BLaER1 (cell line): ENCODE measurements at regions not wholly inside any gene's neighbourhood (a gene's known extent, or its start where the extent isn't known, plus 50 kb on each side); places are given as distances from the start of the nearest gene placed in this dataset.

Source experiments
- H3K27ac ChIP-seq: shearing (Covaris generic); formaldehyde crosslinking; 2 replicates; pipeline ENCODE4 v1.8.1; 2022
- H3K27me3 ChIP-seq: shearing (Covaris generic); formaldehyde crosslinking; 2 replicates; pipeline ENCODE4 v1.8.1; 2022
- H3K36me3 ChIP-seq: shearing (Covaris generic); formaldehyde crosslinking; 2 replicates; pipeline ENCODE4 v1.8.1; 2022
- H3K4me1 ChIP-seq: shearing (Covaris generic); formaldehyde crosslinking; 2 replicates; pipeline ENCODE4 v1.8.1; 2022
- H3K4me2 ChIP-seq: shearing (Covaris generic); formaldehyde crosslinking; 2 replicates; pipeline ENCODE4 v1.8.1; 2022
- H3K4me3 ChIP-seq: shearing (Covaris generic); formaldehyde crosslinking; 2 replicates; pipeline ENCODE4 v1.8.1; 2022
- H3K9ac ChIP-seq: shearing (Covaris generic); formaldehyde crosslinking; 2 replicates; pipeline ENCODE4 v1.8.1; 2022
- H3K9me3 ChIP-seq: shearing (Covaris generic); formaldehyde crosslinking; 2 replicates; pipeline ENCODE4 v1.8.1; 2022
- H4K20me1 ChIP-seq: shearing (Covaris generic); formaldehyde crosslinking; 2 replicates; pipeline ENCODE4 v1.8.1; 2022
- Cebpa-rat ChIP-seq: shearing (Covaris generic); IDR thresholded peaks from 2 replicates; pipeline ENCODE4 v1.8.1; 2022

DNA sequence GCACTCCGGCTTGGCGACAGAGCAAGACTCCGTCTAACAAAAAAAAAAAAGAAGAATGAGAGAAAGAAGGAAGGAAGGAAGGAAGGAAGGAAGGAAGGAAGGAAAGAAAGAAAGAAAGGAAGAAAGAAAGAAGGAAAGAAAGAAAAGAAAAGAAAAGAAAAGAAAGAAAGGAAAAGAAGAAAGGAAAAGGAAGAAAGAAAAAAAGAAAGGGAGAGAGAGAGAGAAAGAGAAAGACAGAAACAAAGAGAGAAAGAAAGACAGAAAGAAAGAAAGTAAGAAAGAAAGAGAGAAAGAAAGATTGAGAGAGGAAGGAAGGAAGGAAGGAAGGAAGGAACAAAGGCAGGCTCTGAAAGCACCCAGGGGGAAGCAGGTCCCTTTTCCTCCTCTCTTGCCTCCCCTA, 336.6 kb upstream of the GATB start:
- Histone ChIP-seq H3K4me2 (peak overlapping the region; percentile 70), H3K9me3 (peaks cover 10% of the 10 kb centered on the region), H4K20me1 (no peaks in the 10 kb centered on the region), H3K36me3 (no peaks in the 10 kb centered on the region), H3K9ac (no peak overlapping the region), H3K4me3 (no peak overlapping the region), H3K27ac (peak overlapping the region; percentile 75; the same call in 1 of the 2 replicates), H3K4me1 (peaks cover 100% of the 10 kb centered on the region), H3K27me3 (no peaks in the 10 kb centered on the region)
- TF ChIP-seq Cebpa-rat = no peak

DNA sequence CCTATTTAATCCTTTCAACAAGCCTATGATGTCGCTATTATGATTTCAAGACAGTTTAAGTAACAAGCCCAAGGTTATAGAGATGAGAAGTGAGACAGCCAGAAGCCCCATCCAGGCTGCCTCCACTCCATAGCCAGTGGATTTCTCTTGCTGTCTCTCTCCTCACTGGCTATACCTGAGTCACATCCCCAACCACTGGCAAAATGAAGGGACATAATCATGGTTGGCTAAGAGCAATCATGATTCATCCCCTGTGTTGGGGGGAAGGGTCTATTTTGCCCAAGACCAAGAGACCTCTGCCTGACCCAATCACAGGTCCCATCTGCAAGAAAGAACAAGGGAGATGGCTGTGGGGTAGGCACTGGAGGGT, 334.9 kb upstream of the GATB start:
- Histone ChIP-seq H3K9ac (no peak overlapping the region), H4K20me1 (no peaks in the 10 kb centered on the region), H3K9me3 (peaks cover 7% of the 10 kb centered on the region), H3K27me3 (no peaks in the 10 kb centered on the region), H3K4me3 (no peak overlapping the region), H3K36me3 (no peaks in the 10 kb centered on the region), H3K4me2 (peak overlapping the region; percentile 57), H3K27ac (peak overlapping the region; percentile 64), H3K4me1 (peaks cover 100% of the 10 kb centered on the region)
- no peak for TF ChIP-seq Cebpa-rat

DNA sequence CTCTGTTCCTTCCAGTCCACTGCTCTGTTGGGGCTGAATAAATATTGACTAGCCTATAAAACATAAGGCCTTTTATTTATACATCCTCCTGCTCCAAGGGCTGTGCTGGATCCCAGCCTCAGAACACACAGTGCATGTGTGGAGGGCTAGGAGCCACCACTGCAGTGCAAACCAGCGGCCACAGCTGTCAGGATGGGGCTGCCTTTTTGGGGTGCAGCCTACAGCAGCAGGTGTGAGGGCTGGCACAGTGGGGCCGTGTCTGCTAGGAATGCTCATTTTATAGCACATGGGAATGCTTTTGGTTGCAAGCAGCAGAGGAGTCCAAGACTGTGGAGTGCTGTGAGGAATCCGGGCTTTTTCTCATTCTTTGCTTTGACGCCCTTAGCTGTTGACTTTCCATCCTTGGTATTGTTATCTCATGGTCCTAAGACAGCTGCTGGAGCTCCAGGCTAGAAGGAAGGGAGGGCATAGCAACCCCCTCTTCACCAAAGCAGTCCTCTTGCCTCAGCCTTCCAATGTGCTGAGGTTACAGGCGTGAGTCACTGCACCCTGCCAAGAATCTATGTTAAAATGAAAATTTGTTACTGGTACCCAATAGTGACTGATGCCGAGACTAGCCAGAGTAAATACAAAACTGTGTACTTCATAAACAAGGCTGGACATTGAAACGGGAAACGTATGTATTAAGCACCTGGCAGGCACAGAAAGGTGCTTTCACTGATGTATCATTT, 334.3 kb upstream of the GATB start:
- H3K36me3 ChIP-seq = no peaks in the 10 kb centered on the region
- peaks cover 100% of the 10 kb centered on the region for H3K4me1 ChIP-seq
- peaks cover 7% of the 10 kb centered on the region for H3K9me3 ChIP-seq
- H3K27me3 ChIP-seq = no peaks in the 10 kb centered on the region
- peak overlapping the region; percentile 30; the same call in 1 of the 2 replicates for H3K9ac ChIP-seq
- H4K20me1 ChIP-seq = no peaks in the 10 kb centered on the region
- TF ChIP-seq Cebpa-rat = no peak
- no peak overlapping the region for H3K4me3 ChIP-seq
- peak overlapping the region; percentile 37 for H3K27ac ChIP-seq
- peak overlapping the region; percentile 57 for H3K4me2 ChIP-seq

DNA sequence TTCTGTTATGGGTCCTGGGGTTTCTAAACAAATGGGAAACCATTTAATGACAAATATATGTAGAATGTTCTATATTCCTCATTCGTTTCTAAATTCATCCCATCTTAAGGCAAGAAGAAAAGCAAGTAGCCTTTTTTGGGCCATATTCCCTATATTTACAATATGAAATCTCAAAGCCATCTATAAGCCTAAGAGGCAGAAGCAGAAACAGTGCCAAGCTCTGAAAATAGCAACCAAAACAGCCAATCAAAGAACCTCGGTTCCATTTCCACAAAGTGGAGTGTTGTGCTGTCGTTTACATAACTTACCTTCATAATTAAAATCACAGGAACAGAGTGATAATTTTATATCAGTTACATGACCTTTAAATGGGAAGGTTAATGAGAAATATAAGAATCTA, 330.6 kb upstream of the GATB start:
- H3K9ac ChIP-seq = peak overlapping the region; percentile 36; the same call in 1 of the 2 replicates
- H3K27ac ChIP-seq = peak overlapping the region; percentile 81; the same call in 1 of the 2 replicates

DNA sequence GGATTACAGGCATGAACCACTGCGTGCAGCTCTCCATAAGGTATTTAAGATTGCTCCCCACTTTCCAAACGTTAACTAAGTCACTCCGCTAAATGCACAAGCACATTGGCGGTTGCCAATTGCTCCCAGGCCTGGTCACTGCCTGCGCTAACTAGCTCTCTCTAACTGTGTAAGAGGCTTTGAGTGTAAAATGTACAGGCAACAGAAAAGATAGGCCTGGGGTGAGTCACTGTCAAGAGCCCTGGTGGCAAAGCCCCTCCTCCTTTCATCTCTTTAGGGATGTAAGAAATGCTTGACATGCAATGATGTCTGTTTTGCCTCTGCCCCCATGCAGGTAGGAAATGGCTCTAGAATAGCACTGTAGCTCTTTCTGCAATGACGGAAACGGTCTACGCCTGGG, 329.7 kb upstream of the GATB start:
- Histone ChIP-seq H3K27me3 (no peaks in the 10 kb centered on the region), H3K36me3 (no peaks in the 10 kb centered on the region), H3K4me3 (no peak overlapping the region; the same call in 1 of the 2 replicates), H3K27ac (peak overlapping the region; percentile 81), H4K20me1 (no peaks in the 10 kb centered on the region), H3K9ac (peak overlapping the region; percentile 61; the same call in 1 of the 2 replicates), H3K4me1 (peaks cover 100% of the 10 kb centered on the region), H3K9me3 (peaks cover 12% of the 10 kb centered on the region), H3K4me2 (peak overlapping the region; percentile 67)
- no peak for TF ChIP-seq Cebpa-rat

More for the DNA sequence above, 330.6 kb upstream of the GATB start:
- H3K27me3 ChIP-seq = no peaks in the 10 kb centered on the region
- no peak for TF ChIP-seq Cebpa-rat
- peaks cover 12% of the 10 kb centered on the region for H3K9me3 ChIP-seq
- peak overlapping the region; percentile 67 for H3K4me2 ChIP-seq
- H3K4me1 ChIP-seq = peaks cover 100% of the 10 kb centered on the region
- no peaks in the 10 kb centered on the region for H4K20me1 ChIP-seq
- no peak overlapping the region for H3K4me3 ChIP-seq
- H3K36me3 ChIP-seq = no peaks in the 10 kb centered on the region

DNA sequence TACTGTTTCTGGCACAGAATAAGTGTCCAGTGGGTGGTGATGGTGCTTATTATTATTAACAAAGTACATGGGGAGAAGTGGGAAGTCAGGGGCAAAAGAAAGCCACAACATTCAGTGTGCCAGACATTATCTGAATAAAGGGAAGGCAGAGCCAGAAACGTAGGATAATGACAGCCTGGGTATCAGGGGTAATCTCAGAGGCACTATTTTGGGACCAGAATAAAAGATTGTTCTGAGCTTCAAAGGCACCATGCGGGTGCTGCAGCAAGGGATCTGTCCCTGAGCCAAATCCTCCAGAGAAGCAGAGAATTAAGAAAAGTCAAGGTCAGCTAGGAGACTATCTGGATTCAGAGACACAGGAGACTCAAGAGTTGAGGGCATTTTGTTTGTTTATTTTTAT, 328.8 kb upstream of the GATB start:
- no peaks in the 10 kb centered on the region for H3K27me3 ChIP-seq
- TF ChIP-seq Cebpa-rat = no peak
- peak overlapping the region; percentile 43; the same call in 1 of the 2 replicates for H3K9ac ChIP-seq
- H3K4me2 ChIP-seq = peak overlapping the region; percentile 67
- H3K4me1 ChIP-seq = peaks cover 100% of the 10 kb centered on the region
- H3K9me3 ChIP-seq = peaks cover 19% of the 10 kb centered on the region
- H3K36me3 ChIP-seq = no peaks in the 10 kb centered on the region
- H3K4me3 ChIP-seq = no peak overlapping the region
- no peaks in the 10 kb centered on the region for H4K20me1 ChIP-seq
- peak overlapping the region; percentile 81 for H3K27ac ChIP-seq

DNA sequence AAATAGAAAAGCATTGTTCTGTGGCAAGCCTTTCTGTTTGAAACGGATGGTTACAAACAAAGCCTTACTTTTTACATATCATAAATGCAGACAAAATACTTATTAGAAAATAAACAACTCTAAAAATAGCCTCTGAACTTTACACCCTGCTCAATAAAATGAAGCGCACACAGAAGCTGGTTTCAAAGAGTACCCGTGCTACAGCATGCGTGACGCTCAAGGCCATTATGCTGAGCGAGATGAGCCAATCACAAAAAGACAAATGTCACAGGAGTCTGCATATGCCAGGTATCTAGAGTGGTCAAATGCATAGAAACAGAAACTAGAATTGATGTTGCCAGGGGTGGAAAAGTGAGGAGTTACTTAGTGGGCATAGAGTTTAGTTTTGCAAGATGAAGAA, 326.5 kb upstream of the GATB start:
- no peak overlapping the region for H3K4me3 ChIP-seq
- peaks cover 4% of the 10 kb centered on the region; the same call in 1 of the 2 replicates for H3K36me3 ChIP-seq
- no peak overlapping the region for H3K4me2 ChIP-seq
- no peaks in the 10 kb centered on the region for H3K27me3 ChIP-seq
- no peak for TF ChIP-seq Cebpa-rat
- H3K4me1 ChIP-seq = peaks cover 83% of the 10 kb centered on the region
- peak overlapping the region; percentile 71 for H3K27ac ChIP-seq
- H3K9ac ChIP-seq = no peak overlapping the region
- no peaks in the 10 kb centered on the region for H4K20me1 ChIP-seq
- peaks cover 32% of the 10 kb centered on the region for H3K9me3 ChIP-seq

DNA sequence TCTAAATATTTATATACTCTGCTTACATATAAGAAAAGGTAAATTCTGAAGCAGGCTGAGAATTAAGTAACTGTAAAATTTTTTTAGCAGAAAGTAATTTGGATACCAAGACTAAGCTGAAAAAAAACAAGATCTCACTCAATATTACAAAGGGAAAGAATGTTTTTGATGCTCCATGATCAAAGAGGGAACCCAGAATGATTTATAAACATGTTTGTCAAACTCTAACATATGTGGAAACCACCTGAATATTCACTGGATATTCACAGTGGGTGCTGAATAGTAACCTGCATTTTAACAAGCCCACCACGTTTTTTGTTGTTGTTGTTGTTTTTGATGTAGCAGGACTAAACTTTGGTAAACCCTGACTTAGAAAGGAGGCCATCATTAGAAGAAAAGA, 324.9 kb upstream of the GATB start:
- peaks cover 46% of the 10 kb centered on the region for H3K9me3 ChIP-seq
- H3K4me3 ChIP-seq = no peak overlapping the region
- peaks cover 83% of the 10 kb centered on the region for H3K4me1 ChIP-seq
- H3K9ac ChIP-seq = no peak overlapping the region; the same call in 1 of the 2 replicates
- H3K27me3 ChIP-seq = no peaks in the 10 kb centered on the region
- peaks cover 16% of the 10 kb centered on the region; the same call in 1 of the 2 replicates for H3K36me3 ChIP-seq
- no peak for TF ChIP-seq Cebpa-rat
- H3K27ac ChIP-seq = peak overlapping the region; percentile 71
- H4K20me1 ChIP-seq = no peaks in the 10 kb centered on the region
- peak overlapping the region; percentile 41 for H3K4me2 ChIP-seq

DNA sequence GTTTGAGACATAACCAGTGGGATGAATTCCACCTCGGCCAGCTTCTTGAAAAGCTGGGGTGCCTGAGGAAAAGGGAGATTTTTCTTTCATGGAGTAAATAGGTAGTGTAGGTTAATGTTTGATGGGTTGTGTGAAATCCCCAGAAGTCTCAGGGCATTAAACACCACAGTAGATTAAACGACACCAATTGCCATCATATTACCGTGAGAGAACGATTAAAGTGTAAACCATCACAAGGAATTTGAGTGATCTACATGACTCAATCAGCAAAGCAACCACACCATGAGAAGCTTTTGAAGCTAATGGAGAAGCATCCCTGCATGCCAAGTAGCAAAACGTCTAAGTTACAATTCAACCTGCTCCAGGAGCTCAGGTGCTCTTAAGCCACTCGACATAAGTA, 322.5 kb upstream of the GATB start:
- Histone ChIP-seq H3K9ac (no peak overlapping the region), H4K20me1 (no peaks in the 10 kb centered on the region), H3K36me3 (peaks cover 16% of the 10 kb centered on the region; the same call in 1 of the 2 replicates), H3K9me3 (peaks cover 46% of the 10 kb centered on the region), H3K4me1 (peaks cover 81% of the 10 kb centered on the region), H3K4me3 (no peak overlapping the region), H3K27me3 (no peaks in the 10 kb centered on the region), H3K27ac (0 out of 2 replicates have a peak overlapping the region, but pooled peaks have one; percentile 36), H3K4me2 (no peak overlapping the region)
- no peak for TF ChIP-seq Cebpa-rat

DNA sequence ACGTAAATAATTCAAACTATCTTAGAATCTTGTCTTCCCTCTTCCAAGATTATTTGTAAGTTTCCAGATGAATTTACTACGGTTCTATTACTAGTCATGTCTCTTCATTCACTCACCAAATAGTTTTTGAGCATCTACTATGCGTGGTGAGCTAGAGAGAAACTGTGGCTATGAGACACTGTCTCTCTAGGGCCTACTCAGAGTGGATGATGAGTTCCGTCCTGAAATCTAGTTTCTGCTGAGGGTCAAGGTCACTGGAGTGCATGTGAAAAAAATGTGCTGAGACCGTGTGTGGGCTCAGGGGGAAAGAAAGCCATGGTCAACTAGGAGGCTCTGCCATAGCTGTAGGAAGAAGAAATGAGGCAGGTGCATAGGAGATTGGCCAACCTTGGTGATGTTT, 320.2 kb upstream of the GATB start:
- peaks cover 80% of the 10 kb centered on the region for H3K4me1 ChIP-seq
- H3K36me3 ChIP-seq = peaks cover 16% of the 10 kb centered on the region; the same call in 1 of the 2 replicates
- no peak for TF ChIP-seq Cebpa-rat
- peaks cover 59% of the 10 kb centered on the region for H3K9me3 ChIP-seq
- peak overlapping the region; percentile 47 for H3K4me3 ChIP-seq
- peak overlapping the region; percentile 96 for H3K27ac ChIP-seq
- no peaks in the 10 kb centered on the region for H4K20me1 ChIP-seq
- peak overlapping the region; percentile 85 for H3K4me2 ChIP-seq
- H3K9ac ChIP-seq = peak overlapping the region; percentile 21; the same call in 1 of the 2 replicates
- no peaks in the 10 kb centered on the region for H3K27me3 ChIP-seq
